GM23248 (cell line): ENCODE measurements at regions not wholly inside any gene's neighbourhood (a gene's known extent, or its start where the extent isn't known, plus 50 kb on each side); places are given as distances from the start of the nearest gene placed in this dataset.
"Not testable (repeated sequence)": the region's sequence is repeated elsewhere in the genome, so short reads cannot be mapped to it uniquely, and the experiment has no call there.

Experiments
- DNase-seq: peaks from one replicate; pipeline ENCODE4 v3.0.0-alpha.2; 2015
- H2AFZ ChIP-seq: fragments of 200-600 bp; sonication (generic); 2 replicates; pipeline ENCODE4 v1.6.1; 2016; ENCODE audit warnings: antibody characterized with exemption
- H3F3A ChIP-seq: fragments of 200-600 bp; sonication (generic); 2 replicates; pipeline ENCODE4 v1.6.1; 2016; ENCODE audit warnings: mild to moderate bottlenecking, antibody characterized with exemption, mixed run types; ENCODE audit not compliant: insufficient read depth
- H3K27ac ChIP-seq: fragments of 200-600 bp; sonication (generic); 2 replicates; pipeline ENCODE4 v1.5.1; 2016; ENCODE audit warnings: mild to moderate bottlenecking
- H3K27me3 ChIP-seq: fragments of 200-600 bp; sonication (generic); replicated peaks from 2 replicates; pipeline ENCODE4 v1.6.1; 2016; ENCODE audit warnings: mild to moderate bottlenecking; ENCODE audit not compliant: insufficient read depth
- H3K36me3 ChIP-seq: fragments of 200-600 bp; sonication (generic); 2 replicates; pipeline ENCODE4 v1.6.1; 2016; ENCODE audit warnings: low read depth, mild to moderate bottlenecking
- H3K4me1 ChIP-seq: fragments of 200-600 bp; sonication (generic); 2 replicates; pipeline ENCODE4 v1.6.1; 2016; ENCODE audit warnings: mild to moderate bottlenecking; ENCODE audit not compliant: insufficient read depth
- H3K4me2 ChIP-seq: fragments of 200-600 bp; sonication (generic); one replicate; pipeline ENCODE4 v1.6.1; 2016; ENCODE audit warnings: mild to moderate bottlenecking; ENCODE audit not compliant: unreplicated experiment
- H3K4me3 ChIP-seq: fragments of 200-600 bp; sonication (generic); 2 replicates; pipeline ENCODE4 v1.5.1; 2016; ENCODE audit warnings: mild to moderate bottlenecking
- H3K79me2 ChIP-seq: fragments of 200-600 bp; sonication (generic); 2 replicates; pipeline ENCODE4 v1.6.1; 2016; ENCODE audit warnings: mild to moderate bottlenecking; ENCODE audit not compliant: insufficient read depth
- H3K9ac ChIP-seq: fragments of 200-600 bp; sonication (generic); 2 replicates; pipeline ENCODE4 v1.6.1; 2016; ENCODE audit warnings: mild to moderate bottlenecking
- H3K9me2 ChIP-seq: fragments of 200-600 bp; sonication (generic); 2 replicates; pipeline ENCODE4 v1.6.1; 2016; ENCODE audit warnings: mixed run types, mild to moderate bottlenecking, moderate library complexity; ENCODE audit not compliant: insufficient read depth
- H3K9me3 ChIP-seq: fragments of 200-600 bp; sonication (generic); one replicate; pipeline ENCODE4 v1.6.1; 2017; ENCODE audit warnings: low read depth
- H4K20me1 ChIP-seq: fragments of 200-600 bp; sonication (generic); 2 replicates; pipeline ENCODE4 v1.6.0; 2016; ENCODE audit not compliant: insufficient read depth
- EZH2 ChIP-seq: fragments of 200-600 bp; sonication (generic); IDR thresholded peaks from 2 replicates; pipeline ENCODE4 v1.6.1; 2018; ENCODE audit warnings: antibody characterized with exemption, mild to moderate bottlenecking; ENCODE audit not compliant: insufficient read depth, poor library complexity, severe bottlenecking
- EZH2phosphoT487 ChIP-seq: fragments of 200-600 bp; sonication (generic); IDR thresholded peaks from 2 replicates; pipeline ENCODE4 v1.6.1; 2018; ENCODE audit warnings: antibody characterized with exemption, moderate library complexity, mild to moderate bottlenecking, low read depth; ENCODE audit not compliant: insufficient read depth
- WGBS, 2 experiments: methylation state at CpG; one replicate each; pipeline ENCODE4 v1.1.6; 2015 to 2017; ENCODE audit warnings: low lambda C conversion rate in 2 of 2, low coverage in 1 of 2; ENCODE audit errors: missing lambda C conversion rate in 2 of 2; 5-methylcytosine and 5-hydroxymethylcytosine counted together
- in situ Hi-C: fragments of 300-500 bp; cut with MboI; formaldehyde crosslinking; loops from 2 replicates; pipeline ENCODE4 v1.15.0; 2020

DNA sequence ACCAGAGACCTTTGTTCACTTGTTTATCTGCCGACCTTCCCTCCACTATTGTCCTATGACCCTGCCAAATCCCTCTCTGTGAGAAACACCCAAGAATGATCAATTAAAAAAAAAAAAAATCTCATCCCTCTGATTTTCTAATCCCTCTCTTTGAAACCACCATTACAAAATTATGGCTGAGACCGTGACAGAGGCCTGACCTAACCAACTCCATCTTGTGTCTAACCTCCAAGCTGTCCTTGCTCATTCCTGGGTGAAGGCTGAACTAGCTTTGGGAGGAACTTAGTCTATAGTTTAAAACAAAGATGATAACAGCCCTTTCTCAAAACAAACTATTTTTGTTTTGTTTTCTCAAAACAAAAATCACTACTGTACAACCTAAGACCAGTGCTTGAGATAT, 474.5 kb downstream of the TMEM114 start:
- H3K4me3 ChIP-seq, result no peak overlapping the region
- no peaks in the 10 kb centered on the region for H3K36me3 ChIP-seq
- H3K4me2 ChIP-seq, result no peak overlapping the region
- no peaks in the 10 kb centered on the region for H3K4me1 ChIP-seq
- H3K9ac ChIP-seq, result no peak overlapping the region
- in situ Hi-C loops, result no loop called here
- TF ChIP-seq EZH2phosphoT487, result no peak
- TF ChIP-seq EZH2, result no peak
- no peaks in the 10 kb centered on the region for H4K20me1 ChIP-seq
- H3K27ac ChIP-seq, result no peak overlapping the region
- H3K9me2 ChIP-seq, result no peaks in the 10 kb centered on the region
- no peaks in the 10 kb centered on the region for H3K9me3 ChIP-seq
- DNase-seq, result no peak
- no peaks in the 10 kb centered on the region for H3K79me2 ChIP-seq
- 8 to 10% methylated on average over 2 of the region's 2 CpGs for WGBS, 2 experiments
- no peaks in the 10 kb centered on the region for H3K27me3 ChIP-seq
- H2AFZ ChIP-seq, result no peak overlapping the region
- no peaks in the 10 kb centered on the region for H3F3A ChIP-seq

DNA sequence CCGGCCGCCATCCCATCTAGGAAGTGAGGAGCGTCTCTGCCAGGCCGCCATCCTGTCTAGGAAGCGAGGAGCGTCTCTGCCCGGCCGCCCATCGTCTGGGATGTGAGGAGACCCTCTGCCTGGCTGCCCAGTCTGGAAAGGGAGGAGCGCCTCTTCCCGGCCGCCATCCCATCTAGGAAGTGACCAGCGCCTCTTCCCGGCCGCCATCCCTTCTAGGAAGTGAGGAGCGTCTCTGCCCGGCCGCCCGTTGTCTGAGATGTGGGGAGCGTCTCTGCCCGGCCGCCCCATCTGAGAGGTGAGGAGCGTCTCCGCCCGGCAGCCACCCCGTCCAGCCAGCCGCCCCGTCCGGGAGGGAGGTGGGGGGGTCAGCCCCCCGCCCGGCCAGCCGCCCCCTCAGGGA, 475.4 kb downstream of the TMEM114 start:
- H4K20me1 ChIP-seq, H3K4me3 ChIP-seq, H3K4me2 ChIP-seq, H3K9me3 ChIP-seq, H3K79me2 ChIP-seq, H3K9ac ChIP-seq, H2AFZ ChIP-seq, H3F3A ChIP-seq, H3K4me1 ChIP-seq, H3K27me3 ChIP-seq, in situ Hi-C loops, H3K36me3 ChIP-seq, DNase-seq, H3K9me2 ChIP-seq, H3K27ac ChIP-seq: not testable (repeated sequence)
- WGBS, 2 experiments, result 62 to 74% methylated on average over 11 to 32 of the region's 32 CpGs

DNA sequence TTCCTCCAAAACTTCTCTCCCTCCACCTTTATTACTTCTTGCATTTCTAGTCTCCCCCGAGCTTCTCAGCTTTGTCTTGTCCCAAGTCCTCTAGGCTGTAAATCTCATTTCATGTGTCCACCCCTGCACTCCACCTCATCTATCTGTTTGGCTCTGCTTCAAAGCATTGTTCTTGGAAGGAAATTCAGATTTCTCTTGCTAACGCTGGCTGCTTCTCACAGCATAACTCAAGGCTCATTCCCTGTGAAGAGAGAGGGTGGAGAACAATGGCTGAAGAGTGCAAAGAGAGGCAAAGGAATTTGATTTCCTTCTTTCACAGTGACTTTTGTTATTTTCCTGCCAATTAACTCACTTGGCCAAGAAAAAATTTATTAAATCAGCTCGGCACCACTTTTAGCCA, 476.5 kb downstream of the TMEM114 start:
- H3K9me3 ChIP-seq, result no peaks in the 10 kb centered on the region
- H3K9ac ChIP-seq, result no peak overlapping the region
- H3K9me2 ChIP-seq, result no peaks in the 10 kb centered on the region
- no peaks in the 10 kb centered on the region for H3K36me3 ChIP-seq
- H3F3A ChIP-seq, result no peaks in the 10 kb centered on the region
- no peak overlapping the region for H3K4me2 ChIP-seq
- H3K27ac ChIP-seq, result no peak overlapping the region
- H3K4me1 ChIP-seq, result no peaks in the 10 kb centered on the region
- H3K27me3 ChIP-seq, result no peaks in the 10 kb centered on the region
- H4K20me1 ChIP-seq, result no peaks in the 10 kb centered on the region
- H3K79me2 ChIP-seq, result no peaks in the 10 kb centered on the region
- no peak overlapping the region for H2AFZ ChIP-seq
- in situ Hi-C loops, result no loop called here
- no peak for TF ChIP-seq EZH2phosphoT487
- no peak for TF ChIP-seq EZH2
- 23 to 32% methylated on average over 3 of the region's 3 CpGs for WGBS, 2 experiments
- DNase-seq, result no peak
- H3K4me3 ChIP-seq, result no peak overlapping the region

DNA sequence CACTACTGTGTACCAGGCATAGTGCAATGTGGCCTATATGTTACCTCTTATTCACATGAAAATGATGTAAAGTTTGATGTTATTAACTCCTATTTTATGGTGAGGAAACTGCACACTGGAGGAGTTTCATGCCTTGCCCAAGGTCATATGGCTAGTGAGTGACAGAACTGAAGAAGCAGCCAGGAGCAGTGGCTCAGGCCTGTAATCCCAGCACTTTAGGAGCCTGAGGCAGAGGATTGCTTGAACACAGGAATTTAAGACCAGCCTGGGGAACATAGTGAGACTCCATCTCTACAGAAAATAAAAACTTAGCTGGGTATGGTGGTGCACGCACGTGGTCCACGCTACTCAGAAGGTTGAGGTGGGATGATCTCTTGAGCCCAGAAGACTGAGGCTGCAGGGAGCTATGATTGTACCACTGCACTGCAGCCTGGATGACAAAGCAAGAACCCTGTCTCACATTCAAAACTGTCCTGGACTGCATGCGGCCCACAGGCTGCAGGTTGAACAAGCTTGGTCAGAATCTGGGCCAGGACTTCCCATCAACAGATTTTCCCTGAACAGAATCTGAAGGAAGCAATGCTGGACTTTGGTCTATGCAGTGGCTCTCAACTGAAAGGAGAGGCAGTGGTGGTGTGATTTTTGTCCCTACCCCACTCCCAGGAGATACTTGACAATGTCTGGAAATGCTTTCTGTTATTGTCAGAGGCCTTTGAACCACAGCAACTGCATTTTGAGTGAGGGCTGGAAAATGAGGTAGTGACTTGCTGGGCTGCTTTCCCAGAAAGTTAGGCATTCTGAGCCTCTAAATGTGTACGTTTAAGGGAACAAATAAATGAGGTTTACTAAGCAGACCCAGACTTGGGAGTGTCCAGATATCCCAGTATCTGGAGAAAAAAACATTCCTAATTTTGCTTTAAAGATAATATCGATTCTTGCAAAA, 479.5 kb downstream of the TMEM114 start:
- no peaks in the 10 kb centered on the region for H3K4me1 ChIP-seq
- 60 to 63% methylated on average over 6 of the region's 6 CpGs for WGBS, 2 experiments
- in situ Hi-C loops, result no loop called here
- no peaks in the 10 kb centered on the region for H3K79me2 ChIP-seq
- no peaks in the 10 kb centered on the region for H3K9me3 ChIP-seq
- no peak for DNase-seq
- no peaks in the 10 kb centered on the region for H3K27me3 ChIP-seq
- H3K9me2 ChIP-seq, result no peaks in the 10 kb centered on the region
- no peak overlapping the region for H3K4me2 ChIP-seq
- H3K4me3 ChIP-seq, result no peak overlapping the region
- no peak overlapping the region for H3K27ac ChIP-seq
- H2AFZ ChIP-seq, result no peak overlapping the region
- no peak for TF ChIP-seq EZH2
- no peaks in the 10 kb centered on the region for H3F3A ChIP-seq
- H4K20me1 ChIP-seq, result no peaks in the 10 kb centered on the region
- H3K36me3 ChIP-seq, result no peaks in the 10 kb centered on the region
- no peak overlapping the region for H3K9ac ChIP-seq
